ENCODE measurements at regions not wholly inside any gene's neighbourhood (a gene's known extent, or its start where the extent isn't known, plus 50 kb on each side); places are given as distances from the start of the nearest gene placed in this dataset.
"Not testable (repeated sequence)": the region's sequence is repeated elsewhere in the genome, so short reads cannot be mapped to it uniquely, and the experiment has no call there.

DNA sequence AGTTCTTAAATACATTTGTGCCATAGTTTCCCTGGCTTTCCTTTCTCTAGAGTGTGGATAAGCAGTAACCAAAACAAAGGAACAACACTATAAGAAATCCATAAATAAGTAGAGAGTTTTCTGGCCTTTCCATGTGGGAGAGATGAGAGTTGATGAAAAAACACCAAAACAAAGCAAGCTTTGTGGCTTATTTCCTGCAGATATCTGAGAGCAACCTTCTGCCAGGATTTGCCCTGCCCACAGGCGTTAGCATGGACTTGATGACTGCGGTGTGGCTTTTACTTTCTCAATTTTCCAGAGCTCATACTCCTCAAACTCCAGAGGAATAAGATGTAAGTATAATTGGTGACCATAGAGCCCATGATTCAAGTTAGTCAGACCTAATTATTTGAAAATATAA is 194.9 kb downstream of the RAP2B start:
- no peak for ATAC-seq
- H3K4me1 Mint-ChIP-seq: no peaks in the 10 kb centered on the region
- no peak overlapping the region for H3K4me3 Mint-ChIP-seq
- H3K9me3 Mint-ChIP-seq: no peaks in the 10 kb centered on the region
- no peak overlapping the region for H3K27ac Mint-ChIP-seq
- peaks cover 8% of the 10 kb centered on the region for H3K27me3 Mint-ChIP-seq
- H3K36me3 Mint-ChIP-seq: no peaks in the 10 kb centered on the region

DNA sequence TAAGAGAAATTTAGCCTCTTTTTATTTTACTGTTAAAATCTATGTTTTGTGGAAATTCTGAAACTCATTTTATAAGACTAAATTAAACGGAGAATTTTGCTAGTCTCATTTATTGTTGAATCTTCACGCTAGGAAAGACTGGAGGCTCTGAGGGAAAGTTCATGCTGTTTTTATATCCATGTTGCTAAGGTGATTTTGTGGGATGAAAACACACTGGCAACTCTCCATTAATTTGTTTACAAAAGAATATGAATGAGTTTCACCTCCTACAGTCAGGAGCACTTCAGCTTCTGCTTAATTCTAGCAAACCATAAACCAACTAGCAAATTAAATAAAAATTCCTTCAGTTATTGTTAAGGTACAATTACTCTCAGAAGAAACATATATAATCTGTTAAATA is 195.4 kb downstream of the RAP2B start:
- H3K4me1 Mint-ChIP-seq: no peaks in the 10 kb centered on the region
- H3K27me3 Mint-ChIP-seq: peaks cover 8% of the 10 kb centered on the region
- no peak for ATAC-seq
- no peaks in the 10 kb centered on the region for H3K9me3 Mint-ChIP-seq
- no peaks in the 10 kb centered on the region for H3K36me3 Mint-ChIP-seq
- no peak overlapping the region for H3K27ac Mint-ChIP-seq
- H3K4me3 Mint-ChIP-seq: no peak overlapping the region

GRCh38 chr3:153369561-153370374 is 207.7 kb downstream of the RAP2B start:
- peaks cover 15% of the 10 kb centered on the region for H3K4me1 Mint-ChIP-seq
- H3K4me3 Mint-ChIP-seq: no peak overlapping the region
- peaks cover 6% of the 10 kb centered on the region for H3K9me3 Mint-ChIP-seq
- H3K27ac Mint-ChIP-seq: no peak overlapping the region
- H3K36me3 Mint-ChIP-seq: peaks cover 5% of the 10 kb centered on the region
- H3K27me3 Mint-ChIP-seq: no peaks in the 10 kb centered on the region
- ATAC-seq: peak; percentile 54

DNA sequence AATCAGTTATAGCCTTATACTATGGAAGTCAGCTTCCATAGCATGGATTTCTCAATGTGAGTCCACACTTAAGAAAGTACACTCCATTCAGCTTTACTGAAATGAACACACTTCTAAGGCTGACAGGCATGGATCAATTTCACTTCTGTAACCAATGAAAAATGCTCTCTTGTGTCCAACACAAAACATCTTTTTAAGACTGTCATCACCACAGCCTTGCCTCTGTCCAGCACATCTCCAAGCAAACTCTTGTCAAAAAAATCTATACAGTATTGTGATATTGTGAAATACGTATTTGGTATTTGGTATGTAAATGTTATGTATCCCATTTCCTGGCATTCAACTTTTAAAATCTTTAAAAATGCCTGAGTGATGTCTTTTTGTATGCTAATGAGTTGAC is 208.7 kb downstream of the RAP2B start:
- Mint-ChIP-seq H3K4me3 (no peak overlapping the region), H3K9me3 (peaks cover 3% of the 10 kb centered on the region), H3K36me3 (peaks cover 5% of the 10 kb centered on the region), H3K27me3 (no peaks in the 10 kb centered on the region), H3K4me1 (peaks cover 15% of the 10 kb centered on the region), H3K27ac (no peak overlapping the region)
- ATAC-seq: no peak

DNA sequence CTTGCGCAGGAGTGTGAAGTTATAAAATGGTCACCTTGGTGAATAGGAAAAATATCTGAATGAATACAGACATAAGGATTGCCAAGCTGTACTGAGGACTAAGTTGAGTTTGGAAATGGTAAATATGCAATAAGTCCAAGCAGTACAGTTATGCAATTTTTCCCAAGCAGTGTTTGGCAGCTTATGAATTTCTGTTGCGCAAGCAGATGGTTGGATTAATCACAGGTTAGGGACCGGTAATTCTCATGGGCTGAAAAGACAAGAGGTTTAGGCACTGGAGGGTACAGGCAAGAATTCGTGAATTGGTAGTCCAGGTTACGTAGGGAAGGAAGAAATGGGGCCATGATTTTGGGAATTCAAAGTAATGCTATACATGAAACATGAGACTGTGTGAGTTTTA is 210.3 kb downstream of the RAP2B start:
- no peak for ATAC-seq
- peaks cover 15% of the 10 kb centered on the region for H3K4me1 Mint-ChIP-seq
- H3K4me3 Mint-ChIP-seq: no peak overlapping the region
- peaks cover 5% of the 10 kb centered on the region for H3K36me3 Mint-ChIP-seq
- H3K27me3 Mint-ChIP-seq: no peaks in the 10 kb centered on the region
- peaks cover 3% of the 10 kb centered on the region for H3K9me3 Mint-ChIP-seq
- H3K27ac Mint-ChIP-seq: no peak overlapping the region

DNA sequence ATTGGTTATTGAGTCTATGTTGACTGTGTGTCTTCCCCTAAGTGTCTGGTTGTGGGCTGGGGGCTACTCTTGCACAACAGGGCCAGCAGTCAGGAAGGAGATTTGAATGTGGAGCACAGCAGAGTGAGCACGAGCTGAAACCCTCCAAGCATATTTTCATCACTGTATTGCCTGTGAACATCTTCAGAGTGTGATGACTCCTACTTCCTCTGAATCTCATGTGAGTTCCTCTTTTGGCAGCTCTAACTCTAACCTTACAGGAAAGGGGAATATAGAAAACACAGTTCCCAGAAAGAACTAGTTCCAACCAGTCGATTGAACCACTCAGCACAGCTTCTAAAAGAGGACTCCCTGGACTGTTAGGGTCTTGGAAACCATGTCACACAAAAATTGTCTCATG is 211.6 kb downstream of the RAP2B start:
- peaks cover 15% of the 10 kb centered on the region for H3K4me1 Mint-ChIP-seq
- H3K9me3 Mint-ChIP-seq: peaks cover 3% of the 10 kb centered on the region
- no peaks in the 10 kb centered on the region for H3K27me3 Mint-ChIP-seq
- H3K36me3 Mint-ChIP-seq: peaks cover 5% of the 10 kb centered on the region
- H3K27ac Mint-ChIP-seq: no peak overlapping the region
- H3K4me3 Mint-ChIP-seq: no peak overlapping the region
- ATAC-seq: peak; percentile 88

- not testable (repeated sequence) for H3K4me3 Mint-ChIP-seq, ATAC-seq, H3K36me3 Mint-ChIP-seq, H3K27ac Mint-ChIP-seq, H3K27me3 Mint-ChIP-seq, H3K4me1 Mint-ChIP-seq, H3K9me3 Mint-ChIP-seq
Measured at GRCh38 chr3:153378366-153378765, 216.3 kb downstream of the RAP2B start.

DNA sequence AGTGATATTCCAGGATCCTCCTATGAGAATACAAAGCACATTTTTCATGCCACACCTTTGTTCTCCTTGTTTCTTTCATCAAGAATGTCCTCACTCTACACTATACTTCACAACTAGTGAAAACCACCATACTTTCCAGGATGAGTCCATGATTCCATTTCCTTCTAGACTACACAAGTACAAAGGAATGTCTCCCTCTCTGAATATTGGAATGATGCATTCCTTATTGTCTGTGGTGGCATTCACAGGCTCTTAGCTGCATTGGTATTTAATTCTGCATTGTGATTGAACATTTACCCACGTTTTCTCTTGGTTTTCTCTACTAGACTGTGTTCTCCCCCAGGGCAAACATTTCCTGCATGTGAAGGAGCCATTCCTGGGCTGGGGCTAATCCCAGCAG is 217.5 kb downstream of the RAP2B start:
- Mint-ChIP-seq H3K36me3 (no peaks in the 10 kb centered on the region), H3K4me1 (no peaks in the 10 kb centered on the region), H3K4me3 (no peak overlapping the region), H3K27me3 (no peaks in the 10 kb centered on the region), H3K27ac (no peak overlapping the region), H3K9me3 (no peaks in the 10 kb centered on the region)
- no peak for ATAC-seq

DNA sequence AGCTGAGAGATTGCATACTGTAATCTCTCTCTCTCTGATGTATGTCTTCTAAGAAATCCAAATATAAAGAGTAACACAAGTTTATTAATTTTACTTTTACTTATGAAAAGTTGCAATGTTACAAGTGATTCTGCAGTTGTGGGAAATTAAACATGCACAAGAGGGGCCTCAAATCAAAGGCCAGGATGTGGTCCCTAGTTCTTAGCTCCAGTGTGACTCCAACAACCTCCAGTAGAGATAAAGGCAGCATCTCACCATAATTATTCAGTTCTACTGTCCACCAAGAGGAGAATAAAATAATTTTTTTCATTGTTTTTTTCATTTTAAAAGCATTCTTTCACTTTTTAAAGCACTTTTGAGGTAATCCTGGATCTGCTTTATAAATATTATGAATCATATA is 223.3 kb downstream of the RAP2B start:
- ATAC-seq: no peak
- Mint-ChIP-seq H3K27me3 (no peaks in the 10 kb centered on the region), H3K4me1 (no peaks in the 10 kb centered on the region), H3K36me3 (no peaks in the 10 kb centered on the region), H3K27ac (no peak overlapping the region), H3K9me3 (no peaks in the 10 kb centered on the region), H3K4me3 (no peak overlapping the region)

DNA sequence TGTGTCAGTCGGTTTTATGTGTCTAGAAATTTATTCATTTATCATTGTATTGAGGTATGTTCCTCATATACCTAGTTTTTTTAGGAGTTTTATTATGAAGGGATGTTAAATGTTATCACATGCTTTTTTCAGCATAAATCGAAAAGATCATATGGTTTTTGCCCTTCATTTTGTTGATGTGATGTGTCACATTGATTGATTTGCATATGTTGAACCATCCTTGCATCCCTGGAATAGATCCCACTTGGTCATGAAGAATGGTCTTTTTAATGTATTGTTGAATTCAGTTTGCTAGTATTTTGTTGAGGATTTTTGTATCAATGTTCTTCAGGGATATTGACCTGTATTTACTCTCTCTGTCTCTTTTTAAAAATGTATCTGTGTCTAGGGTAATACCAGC is 230.3 kb downstream of the RAP2B start:
- ATAC-seq: no peak
- no peak overlapping the region for H3K4me3 Mint-ChIP-seq
- no peaks in the 10 kb centered on the region for H3K4me1 Mint-ChIP-seq
- H3K9me3 Mint-ChIP-seq: peaks cover 10% of the 10 kb centered on the region
- peaks cover 28% of the 10 kb centered on the region for H3K27me3 Mint-ChIP-seq
- H3K27ac Mint-ChIP-seq: no peak overlapping the region
- H3K36me3 Mint-ChIP-seq: peaks cover 6% of the 10 kb centered on the region

DNA sequence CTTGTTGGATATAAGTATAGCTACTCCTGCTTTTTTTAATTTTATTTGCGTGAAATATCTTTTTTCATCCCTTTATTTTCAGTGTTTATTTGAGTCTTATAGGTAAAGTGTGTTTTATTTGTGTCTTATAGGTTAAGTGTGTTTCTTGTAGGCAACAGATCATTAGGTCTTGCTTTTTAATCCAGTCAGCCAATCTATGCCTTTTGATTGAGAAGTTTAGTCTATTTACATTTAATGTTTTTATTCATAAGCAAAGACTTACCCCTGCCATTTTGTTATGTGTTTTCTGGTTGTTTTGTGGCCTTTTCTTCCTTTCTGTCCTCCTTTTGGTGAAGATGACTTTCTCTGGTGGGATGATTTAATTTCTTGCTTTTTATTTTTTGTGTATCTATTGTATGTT is 232.0 kb downstream of the RAP2B start:
- Mint-ChIP-seq H3K36me3 (peaks cover 6% of the 10 kb centered on the region), H3K4me3 (no peak overlapping the region), H3K9me3 (peaks cover 10% of the 10 kb centered on the region), H3K27ac (no peak overlapping the region), H3K4me1 (peaks cover 5% of the 10 kb centered on the region), H3K27me3 (peaks cover 29% of the 10 kb centered on the region)
- no peak for ATAC-seq

DNA sequence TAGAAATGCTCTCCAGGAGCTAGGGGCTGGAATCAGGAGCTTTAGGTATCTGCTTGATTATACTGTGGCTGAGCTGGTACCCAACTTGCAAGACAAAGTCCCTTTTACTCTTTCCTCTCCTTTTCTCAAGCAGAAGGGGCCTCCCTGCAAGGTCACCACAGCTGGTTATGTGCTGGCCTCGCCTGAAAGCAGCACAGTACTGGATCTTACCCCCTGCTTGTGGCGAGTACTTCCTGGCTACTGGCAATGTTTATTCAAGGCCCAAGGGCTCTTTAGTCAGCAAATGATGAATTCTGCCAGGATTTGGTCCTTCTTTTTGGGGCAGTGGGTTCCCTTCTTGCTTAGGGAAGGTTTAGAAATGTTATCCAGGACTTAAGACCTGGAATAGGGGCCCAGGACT is 234.6 kb downstream of the RAP2B start:
- no peak overlapping the region for H3K4me3 Mint-ChIP-seq
- no peak for ATAC-seq
- H3K36me3 Mint-ChIP-seq: peaks cover 6% of the 10 kb centered on the region
- H3K9me3 Mint-ChIP-seq: peaks cover 10% of the 10 kb centered on the region
- H3K27me3 Mint-ChIP-seq: peaks cover 29% of the 10 kb centered on the region
- peaks cover 23% of the 10 kb centered on the region for H3K4me1 Mint-ChIP-seq
- no peak overlapping the region for H3K27ac Mint-ChIP-seq

- peaks cover 6% of the 10 kb centered on the region for H3K36me3 Mint-ChIP-seq
- peaks cover 23% of the 10 kb centered on the region for H3K4me1 Mint-ChIP-seq
- H3K4me3 Mint-ChIP-seq: no peak overlapping the region
- no peak overlapping the region for H3K27ac Mint-ChIP-seq
- H3K27me3 Mint-ChIP-seq: peaks cover 28% of the 10 kb centered on the region
- no peak for ATAC-seq
- peaks cover 10% of the 10 kb centered on the region for H3K9me3 Mint-ChIP-seq
Measured at GRCh38 chr3:153397794-153398193, 235.8 kb downstream of the RAP2B start.

DNA sequence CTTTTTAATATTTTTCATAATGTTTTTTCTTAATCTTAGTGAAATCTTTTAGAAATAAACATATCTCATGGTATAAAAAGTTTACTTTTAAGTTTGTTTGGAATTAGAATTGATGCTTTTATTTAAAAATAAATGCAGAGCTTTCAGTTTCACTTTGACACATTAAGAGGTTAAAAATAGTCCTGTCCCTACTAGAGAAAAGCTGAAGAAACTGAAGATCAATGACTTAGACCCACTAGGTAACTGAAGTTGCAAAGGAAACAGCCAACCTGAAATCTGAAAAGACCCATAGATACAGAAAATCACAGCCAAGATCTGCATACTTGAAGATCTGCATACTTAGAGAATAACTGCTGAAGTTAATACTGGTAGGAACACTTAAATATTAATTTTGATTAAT is 237.6 kb downstream of the RAP2B start:
- no peaks in the 10 kb centered on the region for H3K36me3 Mint-ChIP-seq
- H3K9me3 Mint-ChIP-seq: no peaks in the 10 kb centered on the region
- no peak overlapping the region for H3K27ac Mint-ChIP-seq
- H3K4me3 Mint-ChIP-seq: no peak overlapping the region
- ATAC-seq: no peak
- peaks cover 23% of the 10 kb centered on the region for H3K4me1 Mint-ChIP-seq
- H3K27me3 Mint-ChIP-seq: peaks cover 10% of the 10 kb centered on the region

DNA sequence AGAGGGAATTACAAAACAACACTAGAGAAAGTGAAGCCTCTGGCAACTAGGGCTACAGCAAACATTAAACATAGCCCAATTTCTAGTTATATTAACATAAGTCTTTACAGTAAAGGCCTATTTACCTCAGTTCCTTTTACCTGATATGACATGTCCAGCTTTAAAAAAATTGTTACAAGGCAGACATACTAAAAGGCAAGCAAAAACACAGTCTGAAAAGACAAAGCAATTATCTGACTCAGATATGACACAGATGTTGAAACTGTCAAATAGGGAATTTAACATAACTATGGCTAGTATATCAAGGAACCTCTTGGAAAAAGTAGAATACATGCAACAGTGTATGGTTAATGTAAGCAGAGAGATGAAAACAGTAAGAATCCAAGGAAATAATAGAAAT is 238.6 kb downstream of the RAP2B start:
- no peaks in the 10 kb centered on the region for H3K36me3 Mint-ChIP-seq
- H3K4me3 Mint-ChIP-seq: no peak overlapping the region
- ATAC-seq: no peak
- peaks cover 10% of the 10 kb centered on the region for H3K27me3 Mint-ChIP-seq
- H3K4me1 Mint-ChIP-seq: peaks cover 23% of the 10 kb centered on the region
- no peak overlapping the region for H3K27ac Mint-ChIP-seq
- H3K9me3 Mint-ChIP-seq: no peaks in the 10 kb centered on the region

DNA sequence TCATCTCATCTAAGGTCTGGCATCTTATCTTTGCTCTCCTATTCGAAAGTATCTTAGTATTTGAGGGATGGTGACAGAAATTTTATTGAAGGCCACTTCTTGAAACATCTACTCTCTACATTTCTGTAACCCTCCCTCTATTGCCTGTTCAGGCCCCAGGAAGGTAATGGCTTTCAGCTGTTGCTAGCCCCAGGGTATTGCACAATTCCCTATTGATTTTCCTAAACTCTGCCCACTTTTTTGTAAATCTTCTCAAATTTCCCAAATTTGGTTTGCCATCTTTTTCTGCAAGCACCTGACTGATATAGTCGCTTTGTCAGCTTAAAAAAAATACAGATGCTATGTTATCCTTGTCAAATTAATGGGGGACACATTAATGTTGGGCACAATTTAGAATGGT is 242.1 kb downstream of the RAP2B start:
- H3K27me3 Mint-ChIP-seq: no peaks in the 10 kb centered on the region
- no peak overlapping the region for H3K4me3 Mint-ChIP-seq
- H3K27ac Mint-ChIP-seq: no peak overlapping the region
- peaks cover 17% of the 10 kb centered on the region for H3K4me1 Mint-ChIP-seq
- no peak for ATAC-seq
- no peaks in the 10 kb centered on the region for H3K36me3 Mint-ChIP-seq
- H3K9me3 Mint-ChIP-seq: no peaks in the 10 kb centered on the region
